ENCODE measurements at regions not wholly inside any gene's neighbourhood (a gene's known extent, or its start where the extent isn't known, plus 50 kb on each side); places are given as distances from the start of the nearest gene placed in this dataset.
A peak's percentile ranks its signal among the peaks of the same experiment; 100 is the strongest.

DNA sequence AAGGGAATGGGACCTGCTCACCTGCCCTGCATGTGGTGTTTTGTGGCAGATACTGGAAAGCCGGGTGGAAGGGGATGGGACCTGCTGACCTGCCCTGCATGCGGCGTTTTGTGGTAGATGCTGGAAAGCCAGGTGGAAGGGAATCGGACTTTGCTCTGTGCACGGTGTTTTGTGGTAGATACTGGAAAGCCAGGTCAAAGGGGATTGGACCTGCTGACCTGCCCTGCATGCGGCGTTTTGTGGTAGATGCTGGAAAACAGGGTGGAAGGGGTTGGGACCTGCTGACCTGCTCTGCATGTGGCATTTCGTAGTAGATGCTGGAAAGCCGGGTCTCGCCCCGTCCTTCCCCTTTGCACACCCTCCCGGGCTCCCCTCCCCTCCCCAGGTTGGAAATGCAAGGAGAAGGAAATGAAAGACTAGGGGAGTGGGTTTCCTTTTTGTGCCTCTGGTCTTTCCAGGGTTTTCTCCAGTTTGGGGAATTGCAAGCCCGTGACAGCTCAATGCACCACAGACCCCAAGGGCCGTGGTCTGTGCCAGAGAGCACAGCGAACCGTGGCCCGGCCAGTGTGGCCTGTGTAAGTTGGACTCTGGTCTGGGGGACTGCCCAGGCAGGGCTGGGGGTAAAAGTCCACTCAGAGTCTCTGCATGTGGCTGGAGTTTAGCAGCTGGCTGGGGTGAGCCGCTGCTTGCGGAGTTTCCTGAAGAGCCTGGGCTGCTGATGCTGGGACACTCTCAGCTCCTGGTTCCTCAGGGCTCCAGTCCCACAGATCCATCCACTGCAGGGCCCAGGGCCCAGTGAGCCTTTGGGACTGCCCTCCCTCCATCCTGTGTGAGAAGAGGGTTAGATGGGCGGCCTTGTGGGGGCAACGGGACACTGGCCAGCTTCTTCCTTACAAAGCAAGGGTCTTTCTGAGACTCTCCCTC is 105.5 kb downstream of the CRYAA start:
- DNase-seq (ENCODE audit: low spot score): peak; percentile 69

GRCh38 chr21:43273708-43274021 is 104.9 kb downstream of the CRYAA start:
- peak; percentile 44 for DNase-seq (ENCODE audit: low spot score)

DNA sequence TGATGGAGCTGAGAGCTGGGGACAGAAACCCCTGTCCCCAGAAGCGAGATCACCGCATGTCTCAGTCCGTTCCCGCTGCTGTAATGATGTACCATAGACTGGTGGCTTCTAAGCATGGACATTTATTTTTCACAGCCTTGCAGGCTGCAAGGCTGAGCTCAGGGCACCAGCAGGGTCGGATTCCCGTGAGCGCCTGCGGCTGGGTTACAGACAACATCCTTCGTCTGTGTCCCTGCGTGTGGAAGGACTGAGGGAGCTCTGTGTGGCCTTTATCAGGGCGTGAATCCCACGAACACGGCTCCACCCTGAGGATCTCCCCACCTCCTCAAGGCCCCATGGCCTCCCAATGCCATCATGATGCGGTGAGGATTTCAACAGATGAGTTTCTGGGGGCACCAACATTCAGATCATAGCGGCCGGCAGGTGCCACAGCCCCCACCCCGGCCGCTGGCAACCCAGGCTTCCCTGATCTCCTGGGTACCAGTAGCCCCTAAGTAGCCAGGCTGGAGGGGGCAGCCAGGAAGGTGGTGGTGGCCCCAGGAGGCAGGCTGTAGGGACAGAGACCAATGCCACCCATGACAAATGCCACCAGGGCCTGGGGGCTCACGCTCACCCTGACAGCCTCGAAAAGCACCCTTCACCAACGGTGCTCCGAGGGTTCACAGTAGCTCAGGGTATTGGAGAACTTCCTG is 104.4 kb downstream of the CRYAA start:
- DNase-seq (ENCODE audit: low spot score): no peak

DNA sequence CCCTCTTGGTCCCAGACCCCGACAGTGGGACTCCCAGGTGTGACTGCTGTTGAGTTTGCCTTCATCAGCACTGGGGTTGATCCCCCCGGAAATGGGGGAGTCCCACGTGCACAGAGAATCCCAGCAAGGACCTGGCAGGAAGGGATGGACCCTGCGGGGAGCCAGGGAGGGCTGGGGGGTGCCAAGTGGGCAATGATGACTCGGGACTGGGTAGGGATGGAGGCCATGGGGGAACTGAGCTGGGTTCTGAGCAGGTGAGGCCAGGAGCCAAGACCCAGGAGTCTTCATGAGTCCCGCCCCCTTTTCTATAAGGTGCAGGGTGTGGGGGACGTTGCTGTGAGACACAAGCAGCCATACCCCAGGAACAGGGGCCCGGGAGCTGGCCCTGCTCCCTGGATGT is 103.8 kb downstream of the CRYAA start:
- no peak for DNase-seq (ENCODE audit: low spot score)

- no peak for DNase-seq (ENCODE audit: low spot score)
These were observed 102.7 kb downstream of the CRYAA start for GRCh38 chr21:43271452-43272020.

DNA sequence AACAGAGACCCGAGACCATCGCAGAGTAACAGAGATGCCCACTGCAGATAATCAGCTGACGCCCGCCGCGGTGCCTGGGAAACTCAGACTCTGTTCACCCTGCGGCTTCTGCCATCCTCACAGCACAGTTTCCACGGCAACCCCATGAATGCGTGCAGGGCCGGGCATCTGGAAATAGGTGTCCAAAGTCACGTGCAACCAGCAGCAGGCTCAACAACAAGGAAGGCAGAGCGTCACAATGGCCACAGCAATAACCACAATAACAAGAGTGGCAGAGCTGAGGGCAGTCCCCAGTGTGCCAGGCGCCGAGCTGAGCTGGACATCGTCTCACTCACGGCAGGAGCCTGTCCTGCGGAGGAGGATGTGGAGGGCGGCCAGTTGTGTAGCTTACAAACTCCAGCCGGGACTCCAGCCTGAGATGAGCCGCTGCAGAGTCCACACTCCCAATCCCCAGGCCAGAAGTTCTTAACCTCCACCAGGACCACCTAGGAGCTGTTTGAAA is 102.0 kb downstream of the CRYAA start:
- DNase-seq (ENCODE audit: low spot score): no peak

- DNase-seq (ENCODE audit: low spot score): no peak
These were observed 101.3 kb downstream of the CRYAA start for GRCh38 chr21:43269957-43270705.

GRCh38 chr21:43269440-43269839 is 100.6 kb downstream of the CRYAA start:
- no peak for DNase-seq (ENCODE audit: low spot score)

GRCh38 chr21:43268804-43269186 is 100.0 kb downstream of the CRYAA start:
- DNase-seq (ENCODE audit: low spot score): no peak

DNA sequence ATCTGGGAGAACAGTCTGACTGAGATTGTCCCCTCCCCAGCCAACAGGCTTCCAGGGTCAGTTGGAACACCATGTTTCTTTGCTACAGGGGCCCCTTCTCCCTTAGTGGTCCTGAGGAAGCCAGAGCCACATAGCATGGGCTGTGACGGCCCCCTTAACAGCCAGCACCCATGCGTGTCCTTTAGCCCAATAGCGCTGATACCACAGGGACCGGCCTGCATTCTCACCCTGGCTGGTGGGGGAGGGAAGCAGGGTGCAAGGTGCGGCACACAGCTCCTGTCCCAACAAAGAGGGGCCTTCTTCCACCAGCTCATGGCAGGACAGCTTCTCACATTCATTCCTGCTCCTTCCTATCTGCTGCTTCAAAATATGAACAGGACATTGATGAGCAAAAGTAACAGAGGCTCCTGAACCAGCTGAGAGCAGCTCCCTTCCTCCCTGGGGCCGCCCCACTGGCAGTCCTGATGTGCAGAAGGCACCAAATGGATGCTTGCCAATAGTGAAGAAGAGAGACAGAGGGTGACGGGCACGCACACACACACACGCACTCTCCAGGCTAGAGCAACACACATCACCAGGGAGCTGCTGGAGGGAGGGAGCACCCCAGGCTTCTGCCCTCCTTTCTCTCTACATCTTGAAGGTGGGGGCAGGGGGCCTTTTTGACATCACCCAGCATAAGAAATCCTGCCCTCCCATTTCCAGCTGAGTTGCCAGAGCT is 99.4 kb downstream of the CRYAA start:
- no peak for DNase-seq (ENCODE audit: low spot score)

- DNase-seq (ENCODE audit: low spot score): no peak
These were observed 98.7 kb downstream of the CRYAA start for GRCh38 chr21:43267391-43268085.

- no peak for DNase-seq (ENCODE audit: low spot score)
These were observed 97.7 kb downstream of the CRYAA start for GRCh38 chr21:43266534-43266933.

GRCh38 chr21:43262427-43262826 is 93.6 kb downstream of the CRYAA start:
- DNase-seq (ENCODE audit: low spot score): no peak

Measured in HuH-7.5 (cell line).